A549 (cell line): ENCODE measurements at regions not wholly inside any gene's neighbourhood (a gene's known extent, or its start where the extent isn't known, plus 50 kb on each side); places are given as distances from the start of the nearest gene placed in this dataset.

ENCODE experiments used
- ATAC-seq, 2 experiments: fragments of 200-7000 bp in 1 of 2; fragments of >200 bp in 1 of 2; cut with Nextera tagmentation in 1 of 2; cut with Tn5 transposase in 1 of 2; 3 replicates each; pipeline versions ENCODE4 v1.8.0 to v1.9.1; 2018 to 2020; ENCODE audit warnings: mild to moderate bottlenecking in 1 of 2, moderate library complexity in 1 of 2
- CTCF ChIA-PET: fragments of 300-600 bp; sonication (Branson Sonifier 250); formaldehyde crosslinking; extraction: SDS; loops from one replicate; lab custom pipeline; 2021; ENCODE audit warnings: antibody characterized with exemption, inconsistent platforms; lab: Yijun Ruan, JAX
- POLR2A ChIA-PET: fragments of 350-600 bp; formaldehyde crosslinking; extraction: SDS; loops from one replicate; lab custom pipeline; 2021; ENCODE audit warnings: antibody characterized with exemption, inconsistent platforms; lab: Yijun Ruan, JAX
- DNase-seq, 2 experiments: peaks; one replicate each; pipeline versions ENCODE4 v3.0.0 to v3.0.0-alpha.2; 2011 to 2016; ENCODE audit warnings: low read depth in 1 of 2, low spot score in 1 of 2
- FAIRE-seq: peaks from 2 replicates; lab custom pipeline; 2011; peaks lifted over from hg19 to GRCh38; lab: Jason Lieb, UNC
- H3K27ac ChIP-seq, 2 experiments: fragments of >200 bp; sonication (Bioruptor Twin); formaldehyde crosslinking; 3 replicates each; pipeline ENCODE4 v1.5.1; 2016 to 2017
- H3K4me1 ChIP-seq: fragments of >200 bp; sonication (Bioruptor Twin); formaldehyde crosslinking; 3 replicates; pipeline ENCODE4 v1.6.1; 2016
- H3K4me2 ChIP-seq: fragments of >200 bp; sonication (Bioruptor Twin); formaldehyde crosslinking; 3 replicates; pipeline ENCODE4 v1.6.1; 2016
- H3K4me3 ChIP-seq: fragments of >200 bp; sonication (Bioruptor Twin); formaldehyde crosslinking; 3 replicates; pipeline ENCODE4 v1.5.1; 2016
- H3K9me3 ChIP-seq: fragments of >200 bp; sonication (Bioruptor Twin); formaldehyde crosslinking; 3 replicates; pipeline ENCODE4 v1.6.1; 2016
- ATOH8 ChIP-seq: fragments of 250-450 bp; sonication (Bioruptor Pico); IDR thresholded peaks from 2 replicates; pipeline ENCODE4 v1.5.0; 2020; ENCODE audit warnings: low read depth, mild to moderate bottlenecking, moderate library complexity
- BHLHE40 ChIP-seq: IDR thresholded peaks from 2 replicates; pipeline ENCODE4 v1.6.1; 2012; ENCODE audit warnings: low read depth, low read length, inconsistent platforms
- CBX8 ChIP-seq: fragments of 200-600 bp; sonication (generic); IDR thresholded peaks from 2 replicates; pipeline ENCODE4 v1.6.1; 2016
- E2F6 ChIP-seq: IDR thresholded peaks from 2 replicates; pipeline ENCODE4 v1.6.1; 2012; ENCODE audit warnings: low read depth, borderline replicate concordance
- ELK1 ChIP-seq: fragments of 150-350 bp; IDR thresholded peaks from 2 replicates; pipeline ENCODE4 v1.6.1; 2014; ENCODE audit warnings: low read depth, mild to moderate bottlenecking, low read length
- FOSL2 ChIP-seq, 2 experiments: fragments of 450-650 bp in 1 of 2; fragments of >200 bp in 1 of 2; sonication (Bioruptor Twin) in 1 of 2; formaldehyde crosslinking; IDR thresholded peaks; 2 replicates each; pipeline versions ENCODE4 v1.5.0 to v1.6.1; 2016 to 2020; ENCODE audit warnings: mild to moderate bottlenecking in 1 of 2, moderate library complexity in 1 of 2
- HEYL ChIP-seq: fragments of 250-450 bp; sonication (Bioruptor Pico); IDR thresholded peaks from 2 replicates; pipeline ENCODE4 v1.8.0; 2021; ENCODE audit warnings: mild to moderate bottlenecking, moderate library complexity
- JUNB ChIP-seq: fragments of >200 bp; sonication (Bioruptor Twin); formaldehyde crosslinking; IDR thresholded peaks from 2 replicates; pipeline ENCODE4 v1.6.1; 2016
- MAX ChIP-seq: IDR thresholded peaks from 2 replicates; pipeline ENCODE4 v1.6.1; 2012
- NPAS2 ChIP-seq: fragments of 250-450 bp; sonication (Bioruptor Pico); IDR thresholded peaks from 2 replicates; pipeline ENCODE4 v1.8.0; 2022; ENCODE audit warnings: mild to moderate bottlenecking, moderate library complexity, borderline replicate concordance
- NR3C1 ChIP-seq: fragments of >200 bp; sonication (Bioruptor Twin); formaldehyde crosslinking; IDR thresholded peaks from 3 replicates; pipeline ENCODE4 v1.6.1; 2017
- PBX3 ChIP-seq: IDR thresholded peaks from 2 replicates; pipeline ENCODE4 v1.6.1; 2012
- PHF8 ChIP-seq: fragments of 200-600 bp; sonication (generic); IDR thresholded peaks from 2 replicates; pipeline ENCODE4 v1.6.1; 2016; ENCODE audit warnings: low read depth, mild to moderate bottlenecking, antibody characterized with exemption, moderate library complexity, borderline replicate concordance
- RARB ChIP-seq: fragments of 250-450 bp; sonication (Bioruptor Pico); IDR thresholded peaks from 2 replicates; pipeline ENCODE4 v1.8.0; 2021; ENCODE audit warnings: mild to moderate bottlenecking, moderate library complexity
- RFX5 ChIP-seq: fragments of 450-650 bp; IDR thresholded peaks from 2 replicates; pipeline ENCODE4 v1.7.1; 2014; ENCODE audit warnings: antibody characterized with exemption, mild to moderate bottlenecking, moderate library complexity
- ZNF302 ChIP-seq: fragments of 250-450 bp; sonication (Bioruptor Pico); IDR thresholded peaks from 2 replicates; pipeline ENCODE4 v1.9.0; 2021; ENCODE audit warnings: inconsistent platforms, mild to moderate bottlenecking, moderate library complexity
- WGBS: methylation state at CpG from one replicate; pipeline ENCODE4 v1.1.6; 2017; ENCODE audit errors: missing lambda C conversion rate; 5-methylcytosine and 5-hydroxymethylcytosine counted together

GRCh38 chr2:16007167-16007934 is 67.0 kb downstream of the MYCN start:
- CTCF ChIA-PET: interaction anchor here (1.4 kb wide), 1 partner anchor 13 kb away, joined by 3 read pairs; no protein-coding TSS in a partner anchor
- no peak for TF ChIP-seq HEYL (CRISPR knock-in tag)
- TF ChIP-seq BHLHE40: no peak
- no peak for TF ChIP-seq ATOH8
- TF ChIP-seq ELK1: no peak
- no peak for TF ChIP-seq RARB
- TF ChIP-seq JUNB: no peak
- TF ChIP-seq ZNF302 (CRISPR knock-in tag): no peak
- TF ChIP-seq, all 56 proteins: peak for 0
- Histone ChIP-seq H3K4me1 (peaks cover 4% of the 10 kb centered on the region; the same call in 1 of the 3 replicates), H3K4me2 (no peak overlapping the region), H3K9me3 (no peaks in the 10 kb centered on the region), H3K27ac (no peak overlapping the region), H3K4me3 (no peak overlapping the region)
- DNase-seq: no peak
- POLR2A ChIA-PET: no interaction called here
- no peak for ATAC-seq
- 58% methylated on average over 6 of the region's 6 CpGs for WGBS
- no peak for FAIRE-seq

GRCh38 chr2:16006537-16007166 is 66.3 kb downstream of the MYCN start:
- H3K4me3 ChIP-seq: no peak overlapping the region
- no peak overlapping the region for H3K4me2 ChIP-seq
- no peak overlapping the region for H3K27ac ChIP-seq
- FAIRE-seq (no peak), ATAC-seq (no peak), DNase-seq (no peak)
- no peaks in the 10 kb centered on the region for H3K9me3 ChIP-seq
- WGBS: 51% methylated on average over 4 of the region's 4 CpGs
- POLR2A ChIA-PET: no interaction called here
- CTCF ChIA-PET: interaction anchor here (1.4 kb wide), 1 partner anchor 14 kb away, joined by 3 read pairs; no protein-coding TSS in a partner anchor
- H3K4me1 ChIP-seq: peaks cover 4% of the 10 kb centered on the region; the same call in 1 of the 3 replicates
- no peak for TF ChIP-seq CBX8
- TF ChIP-seq ATOH8: no peak
- TF ChIP-seq PBX3: no peak
- TF ChIP-seq NPAS2 (CRISPR knock-in tag): no peak
- no peak for TF ChIP-seq RFX5
- no peak for TF ChIP-seq NR3C1

GRCh38 chr2:16005816-16006536 is 65.6 kb downstream of the MYCN start:
- DNase-seq (peak in 1 of 2 experiments; percentile 39), FAIRE-seq (no peak), ATAC-seq (peak; percentile 44 to 64; a peak in 3 of 6 replicates)
- no peaks in the 10 kb centered on the region for H3K9me3 ChIP-seq
- H3K4me3 ChIP-seq: no peak overlapping the region
- H3K4me2 ChIP-seq: no peak overlapping the region
- no peak overlapping the region for H3K27ac ChIP-seq
- CTCF ChIA-PET: interaction anchor here (1.4 kb wide), 1 partner anchor 14 kb away, joined by 3 read pairs; no protein-coding TSS in a partner anchor
- 30% methylated on average over 6 of the region's 6 CpGs for WGBS
- peaks cover 4% of the 10 kb centered on the region; the same call in 1 of the 3 replicates for H3K4me1 ChIP-seq
- TF ChIP-seq ZNF302 (CRISPR knock-in tag) (no peak), E2F6 (no peak), FOSL2 (IDR thresholded peaks at IDR 0.05) (no peak), FOSL2 (CRISPR knock-in tag; IDR thresholded peaks at IDR 0.05) (0 out of 2 replicates have a peak, but pooled peaks have one; percentile 12), PHF8 (no peak), MAX (no peak)
- POLR2A ChIA-PET: no interaction called here
